ENCODE measurements at regions not wholly inside any gene's neighbourhood (a gene's known extent, or its start where the extent isn't known, plus 50 kb on each side); places are given as distances from the start of the nearest gene placed in this dataset.

- no peak for FAIRE-seq
- intact Hi-C loops (cut with micrococcal nuclease) (no loop called here), dilution Hi-C loops (cut with MboI; ENCODE audit: extremely low pct_ligation_motif_present, low sequenced_read_pairs) (no loop called here)
- no peak for DNase-seq (ENCODE audit: low read depth, low spot score)
- no peaks in the 10 kb centered on the region for H3K4me1 ChIP-seq (ENCODE audit: control insufficient read depth, extremely low read depth, insufficient read depth, low read length)
- H2AFZ ChIP-seq (ENCODE audit: low read depth, low read length) = no peak overlapping the region
- no peak overlapping the region for H3K4me3 ChIP-seq (replicated peaks in 1 of 3; ENCODE audit: insufficient read depth in 1 of 3, low read depth in 1 of 3, low read length in 3 of 3)
- H3K36me3 ChIP-seq (ENCODE audit: control insufficient read depth in 2 of 2, extremely low read depth in 1 of 2, insufficient read depth in 2 of 2, low read length in 2 of 2) = no peaks in the 10 kb centered on the region
- H3K4me2 ChIP-seq (ENCODE audit: insufficient read depth, low read length) = no peak overlapping the region
- H3K27me3 ChIP-seq (ENCODE audit: control insufficient read depth in 2 of 2, insufficient read depth in 2 of 2, low read length in 2 of 2) = no peaks in the 10 kb centered on the region
- BruUV-seq (replicated peaks) = no TSS peak
- H3K79me2 ChIP-seq (ENCODE audit: control insufficient read depth, insufficient read depth, low read length) = no peaks in the 10 kb centered on the region
- POLR2A ChIA-PET = no interaction called here
- H3K9ac ChIP-seq (replicated peaks; ENCODE audit: extremely low read depth, insufficient read depth, low read length) = no peak overlapping the region
- no peak for TF ChIP-seq FOS (IDR thresholded peaks at IDR 0.05; ENCODE audit: borderline replicate concordance, insufficient read depth, low read length)
- no peak for TF ChIP-seq EZH2 (IDR thresholded peaks at IDR 0.05; ENCODE audit: borderline replicate concordance, low read depth, low read length, severe bottlenecking)
- TF ChIP-seq MAX (IDR thresholded peaks at IDR 0.05; ENCODE audit: insufficient read depth, insufficient read length) = no peak
- no peak for TF ChIP-seq MYC (IDR thresholded peaks at IDR 0.05; ENCODE audit: low read depth, low read length)
- no peaks in the 10 kb centered on the region for H4K20me1 ChIP-seq (replicated peaks; ENCODE audit: control insufficient read depth, extremely low read depth, insufficient read depth, low read length)
- H3K9me1 ChIP-seq (replicated peaks; ENCODE audit: control insufficient read depth, extremely low read depth, insufficient read depth, low read length) = no peaks in the 10 kb centered on the region
- no peak overlapping the region for H3K27ac ChIP-seq (ENCODE audit: insufficient read depth, low read depth, low read length)
- CTCF ChIA-PET = no interaction called here
- no peaks in the 10 kb centered on the region for H3K9me3 ChIP-seq (replicated peaks; ENCODE audit: control insufficient read depth, insufficient read depth, low read length)
Observed at GRCh38 chr11:106420686-106421085, 343.2 kb downstream of the AASDHPPT start.

GRCh38 chr11:106421676-106422292 lies 344.3 kb downstream of the AASDHPPT start:
- H3K27ac ChIP-seq (ENCODE audit: insufficient read depth, low read depth, low read length) = no peak overlapping the region
- H3K9me1 ChIP-seq (replicated peaks; ENCODE audit: control insufficient read depth, extremely low read depth, insufficient read depth, low read length) = no peaks in the 10 kb centered on the region
- no TSS peak for BruUV-seq (replicated peaks)
- ChIA-PET POLR2A (no interaction called here), CTCF (no interaction called here)
- no peak overlapping the region for H2AFZ ChIP-seq (ENCODE audit: low read depth, low read length)
- intact Hi-C loops (cut with micrococcal nuclease) (no loop called here), dilution Hi-C loops (cut with MboI; ENCODE audit: extremely low pct_ligation_motif_present, low sequenced_read_pairs) (no loop called here)
- no peaks in the 10 kb centered on the region for H3K79me2 ChIP-seq (ENCODE audit: control insufficient read depth, insufficient read depth, low read length)
- H3K4me3 ChIP-seq (replicated peaks in 1 of 3; ENCODE audit: insufficient read depth in 1 of 3, low read depth in 1 of 3, low read length in 3 of 3) = no peak overlapping the region
- no peak overlapping the region for H3K9ac ChIP-seq (replicated peaks; ENCODE audit: extremely low read depth, insufficient read depth, low read length)
- DNase-seq (ENCODE audit: low read depth, low spot score) (no peak), FAIRE-seq (no peak)
- no peak overlapping the region for H3K4me2 ChIP-seq (ENCODE audit: insufficient read depth, low read length)
- TF ChIP-seq MAX (IDR thresholded peaks at IDR 0.05; ENCODE audit: insufficient read depth, insufficient read length) (no peak), POLR2A (IDR thresholded peaks at IDR 0.05; ENCODE audit: low read depth, low read length) (no peak), POLR2AphosphoS5 (IDR thresholded peaks at IDR 0.05; ENCODE audit: insufficient read depth, low read depth, low read length) (no peak), EZH2 (IDR thresholded peaks at IDR 0.05; ENCODE audit: borderline replicate concordance, low read depth, low read length, severe bottlenecking) (no peak), JUN (IDR thresholded peaks at IDR 0.05; ENCODE audit: borderline replicate concordance, insufficient read depth, insufficient read length, low read depth) (no peak), GATA2 (IDR thresholded peaks at IDR 0.05; ENCODE audit: insufficient read depth, insufficient read length, low read depth, low read length) (no peak), MYC (IDR thresholded peaks at IDR 0.05; ENCODE audit: low read depth, low read length) (no peak), CTCF (IDR thresholded peaks at IDR 0.05; ENCODE audit: extremely low read depth in 1 of 2, insufficient read depth in 1 of 2, low read depth in 1 of 2, low read length in 2 of 2) (no peak), FOS (IDR thresholded peaks at IDR 0.05; ENCODE audit: borderline replicate concordance, insufficient read depth, low read length) (no peak)
- H3K36me3 ChIP-seq (ENCODE audit: control insufficient read depth in 2 of 2, extremely low read depth in 1 of 2, insufficient read depth in 2 of 2, low read length in 2 of 2) = no peaks in the 10 kb centered on the region
- H3K4me1 ChIP-seq (ENCODE audit: control insufficient read depth, extremely low read depth, insufficient read depth, low read length) = no peaks in the 10 kb centered on the region
- H3K9me3 ChIP-seq (replicated peaks; ENCODE audit: control insufficient read depth, insufficient read depth, low read length) = no peaks in the 10 kb centered on the region
- H3K27me3 ChIP-seq (ENCODE audit: control insufficient read depth in 2 of 2, insufficient read depth in 2 of 2, low read length in 2 of 2) = no peaks in the 10 kb centered on the region
- no peaks in the 10 kb centered on the region for H4K20me1 ChIP-seq (replicated peaks; ENCODE audit: control insufficient read depth, extremely low read depth, insufficient read depth, low read length)

Data from endothelial cell of umbilical vein (primary cell).